ENCODE measurements at regions not wholly inside any gene's neighbourhood (a gene's known extent, or its start where the extent isn't known, plus 50 kb on each side); places are given as distances from the start of the nearest gene placed in this dataset.

- DNase-seq (ENCODE audit: low read depth), result no peak
These were observed 101.5 kb upstream of the ADGRL2 start for GRCh38 chr1:81699234-81699633.

DNA sequence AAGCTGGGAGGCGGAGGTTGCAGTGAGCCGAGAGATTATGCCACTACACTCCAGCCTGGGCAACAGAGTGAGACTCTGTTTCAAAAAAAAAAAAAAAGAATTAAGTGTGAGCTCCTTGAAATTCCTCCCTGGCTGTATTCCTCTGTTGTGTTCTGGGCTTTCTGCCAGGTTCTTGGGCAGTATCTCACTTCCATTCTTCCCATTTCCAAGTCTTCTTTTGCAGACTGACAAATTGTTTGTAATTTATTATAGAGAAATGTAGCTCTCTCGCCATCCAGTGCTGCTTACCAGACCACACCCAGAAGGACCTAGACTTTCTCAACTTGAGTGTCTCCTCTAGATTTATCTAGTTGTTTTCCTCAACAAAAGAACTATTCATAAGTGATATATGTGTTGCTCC is 105.0 kb upstream of the ADGRL2 start:
- DNase-seq (ENCODE audit: low read depth), result no peak

GRCh38 chr1:81693316-81693715 is 107.4 kb upstream of the ADGRL2 start:
- no peak for DNase-seq (ENCODE audit: low read depth)

DNA sequence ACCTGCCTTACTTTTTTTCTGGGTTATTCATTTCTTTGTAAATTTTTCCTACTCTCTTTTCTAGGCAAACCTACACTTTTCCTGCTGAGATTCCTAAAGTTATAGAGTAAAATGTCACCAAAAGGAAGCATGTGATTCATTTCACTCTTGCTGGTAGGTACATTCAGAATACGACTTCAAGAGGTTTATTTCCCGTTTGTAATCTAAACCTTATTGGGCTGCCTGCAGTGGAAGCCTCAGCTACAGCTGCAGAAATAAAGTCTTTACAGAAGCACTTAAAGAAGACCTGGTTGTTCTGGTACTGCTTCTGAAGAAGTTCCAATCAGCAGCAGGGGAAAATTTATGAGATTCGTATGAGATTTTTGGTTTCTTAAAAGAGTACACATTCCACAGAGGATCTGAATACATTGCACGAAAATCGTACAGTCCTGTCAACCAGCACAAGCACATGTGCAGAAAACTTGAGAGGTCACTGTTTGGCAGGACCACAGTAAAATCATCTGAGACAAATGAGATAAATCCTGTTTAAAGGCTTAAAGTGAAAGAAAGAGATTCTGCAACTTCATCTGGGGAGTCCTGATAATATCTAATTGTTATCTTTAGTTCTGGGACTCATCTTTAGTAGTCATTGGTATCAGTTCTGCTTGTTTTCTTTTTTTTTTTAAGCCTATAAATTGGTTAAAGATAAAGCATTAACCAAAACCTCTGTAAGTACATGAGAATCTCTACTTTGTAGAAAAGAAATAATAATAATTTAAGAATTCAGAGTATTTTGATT is 109.9 kb upstream of the ADGRL2 start:
- no peak for DNase-seq (ENCODE audit: low read depth)

- no peak for DNase-seq (ENCODE audit: low read depth)
These were observed 111.2 kb upstream of the ADGRL2 start for GRCh38 chr1:81689531-81689941.

DNA sequence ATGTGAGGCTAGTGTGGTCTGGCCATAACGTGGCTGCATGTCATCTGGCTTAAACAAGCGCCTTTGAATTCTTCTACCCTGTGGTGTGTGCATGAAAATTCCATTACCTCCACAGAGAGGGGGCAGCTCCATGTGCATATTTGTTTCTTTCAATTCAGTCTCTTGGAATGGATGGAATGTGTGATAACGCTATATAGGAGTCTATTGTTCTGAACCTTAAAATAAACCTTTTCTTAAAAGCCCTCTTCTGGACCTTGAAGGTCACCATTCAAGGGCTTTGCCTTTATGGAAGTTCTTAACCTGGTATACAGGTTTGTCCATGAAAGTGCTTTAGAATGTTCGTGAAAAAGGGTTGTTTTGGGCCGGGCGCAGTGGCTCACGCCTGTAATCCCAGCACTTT is 118.2 kb upstream of the ADGRL2 start:
- DNase-seq (ENCODE audit: low read depth), result no peak

DNA sequence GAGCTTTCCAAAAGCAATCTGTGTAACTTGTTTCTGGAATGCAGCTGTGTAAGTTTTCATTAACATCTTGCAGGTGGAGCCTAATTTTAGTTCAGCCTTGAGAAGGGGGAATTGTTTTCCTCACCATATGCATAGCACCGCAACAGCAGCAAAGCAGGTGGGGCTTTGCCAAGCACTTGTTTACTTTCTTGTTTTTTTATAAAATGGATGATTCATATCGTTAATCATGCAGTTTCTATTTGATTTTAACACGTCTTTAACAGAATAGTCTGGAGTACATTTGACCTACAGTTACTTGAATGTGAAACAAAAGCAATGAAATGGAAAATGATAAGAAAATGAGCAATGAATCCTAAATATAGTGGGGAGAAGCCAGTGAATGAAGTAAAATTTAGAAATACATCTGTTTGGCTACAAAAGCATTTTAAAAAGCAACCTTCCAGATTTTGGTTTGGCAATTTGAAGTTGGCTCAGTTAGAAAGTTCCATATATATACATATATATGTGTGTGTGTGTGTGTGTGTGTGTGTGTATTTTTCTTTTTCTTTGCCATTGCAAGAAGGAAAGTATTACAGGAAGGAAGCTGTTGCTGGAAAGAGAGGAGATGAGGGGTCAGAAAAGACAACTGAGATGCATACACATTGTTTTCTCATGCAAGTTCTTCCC is 119.0 kb upstream of the ADGRL2 start:
- DNase-seq (ENCODE audit: low read depth), result no peak

DNA sequence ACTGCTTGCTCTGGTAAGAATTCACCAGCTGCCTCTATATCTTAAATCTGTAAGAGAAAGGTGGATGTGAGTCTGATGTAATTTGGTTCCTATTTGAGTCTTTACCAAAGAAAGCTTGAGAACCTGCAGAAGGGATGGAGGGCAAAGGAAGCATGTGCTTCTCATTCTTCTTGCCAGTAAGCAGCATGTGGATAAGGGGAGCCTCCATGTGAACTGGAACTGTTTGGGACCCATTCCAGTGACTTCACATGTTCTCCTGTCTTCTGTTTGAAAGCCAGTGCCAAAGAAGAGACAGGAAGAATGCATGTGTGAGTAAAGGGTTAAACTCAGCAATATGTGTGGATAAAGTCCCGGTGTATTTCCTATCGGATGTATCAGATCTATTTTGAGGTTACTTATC is 119.6 kb upstream of the ADGRL2 start:
- no peak for DNase-seq (ENCODE audit: low read depth)

DNA sequence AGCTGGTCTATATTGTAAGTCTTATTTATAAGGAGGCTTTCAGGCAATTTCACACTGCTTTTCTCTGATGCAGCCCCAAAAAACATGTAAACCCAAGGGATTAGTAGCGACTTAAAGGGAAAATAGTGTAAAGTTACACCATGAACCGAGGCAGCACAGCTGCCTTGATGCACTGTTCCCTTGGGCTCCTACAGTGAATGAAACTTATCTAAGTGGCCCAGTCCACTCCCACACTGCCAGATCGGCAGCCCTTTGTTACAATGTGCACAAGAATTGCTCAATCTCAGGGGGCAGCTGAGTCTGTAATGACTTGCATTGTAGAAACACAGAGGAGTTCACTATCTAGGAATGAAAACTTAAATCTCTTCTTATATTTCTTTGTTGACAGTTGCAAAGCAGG is 120.8 kb upstream of the ADGRL2 start:
- DNase-seq (ENCODE audit: low read depth), result no peak

GRCh38 chr1:81678779-81679178 is 122.0 kb upstream of the ADGRL2 start:
- no peak for DNase-seq (ENCODE audit: low read depth)

GRCh38 chr1:81672766-81673165 is 128.0 kb upstream of the ADGRL2 start:
- DNase-seq (ENCODE audit: low read depth), result no peak

GRCh38 chr1:81671038-81671437 is 129.7 kb upstream of the ADGRL2 start:
- DNase-seq (ENCODE audit: low read depth), result no peak

DNA sequence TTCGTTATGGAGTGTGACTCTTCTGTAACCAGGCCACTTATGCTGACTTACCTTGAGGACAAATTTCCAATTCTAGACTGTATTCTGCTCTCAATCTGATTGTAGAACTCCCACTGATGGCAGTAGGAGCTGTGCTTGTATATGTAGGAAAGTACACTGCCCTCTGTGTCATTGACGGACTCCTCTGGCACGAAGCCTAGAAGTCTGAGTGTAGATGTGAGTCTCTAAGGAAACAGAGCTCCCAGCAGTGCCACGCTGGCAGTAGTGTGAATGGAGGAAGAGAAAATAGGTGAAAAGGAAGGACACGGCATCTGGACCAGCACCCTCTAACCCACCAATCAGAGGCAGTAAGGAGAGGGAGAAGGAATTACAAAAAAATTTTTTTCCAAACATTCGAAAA is 130.4 kb upstream of the ADGRL2 start:
- DNase-seq (ENCODE audit: low read depth), result no peak

GRCh38 chr1:81666586-81666985 is 134.1 kb upstream of the ADGRL2 start:
- DNase-seq (ENCODE audit: low read depth), result no peak

GRCh38 chr1:81664341-81664740 is 136.4 kb upstream of the ADGRL2 start:
- no peak for DNase-seq (ENCODE audit: low read depth)

DNA sequence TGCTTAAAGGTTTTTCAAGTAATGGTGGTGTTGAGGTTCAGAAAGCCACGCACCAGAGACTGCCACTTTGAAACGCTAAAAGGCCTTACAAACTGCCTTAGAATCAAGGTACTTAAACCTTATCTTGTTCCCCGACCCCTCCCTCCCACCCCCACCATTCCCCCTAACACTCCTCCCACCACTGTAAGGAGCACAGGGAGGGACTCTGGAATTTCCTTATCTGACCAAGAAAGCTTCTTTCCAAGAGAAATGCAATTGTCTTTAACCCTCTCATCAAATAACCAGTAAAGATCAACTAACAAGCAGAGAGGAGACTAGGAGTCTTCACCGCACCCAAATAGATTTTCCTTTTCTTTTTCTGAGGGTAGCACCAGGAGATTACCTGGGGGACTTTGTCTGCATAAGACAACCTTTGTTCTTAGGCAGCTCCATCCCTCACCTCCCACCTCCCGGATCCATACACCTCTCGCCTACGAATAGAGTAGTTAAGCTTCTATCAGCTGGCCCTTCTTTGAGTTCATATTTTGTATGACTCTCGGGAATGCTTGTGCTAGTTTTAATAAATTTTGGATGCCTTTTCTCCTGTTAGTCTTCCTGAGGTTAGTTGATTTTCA is 137.7 kb upstream of the ADGRL2 start:
- DNase-seq (ENCODE audit: low read depth), result no peak

- no peak for DNase-seq (ENCODE audit: low read depth)
These were observed 140.4 kb upstream of the ADGRL2 start for GRCh38 chr1:81660286-81660685.

DNA sequence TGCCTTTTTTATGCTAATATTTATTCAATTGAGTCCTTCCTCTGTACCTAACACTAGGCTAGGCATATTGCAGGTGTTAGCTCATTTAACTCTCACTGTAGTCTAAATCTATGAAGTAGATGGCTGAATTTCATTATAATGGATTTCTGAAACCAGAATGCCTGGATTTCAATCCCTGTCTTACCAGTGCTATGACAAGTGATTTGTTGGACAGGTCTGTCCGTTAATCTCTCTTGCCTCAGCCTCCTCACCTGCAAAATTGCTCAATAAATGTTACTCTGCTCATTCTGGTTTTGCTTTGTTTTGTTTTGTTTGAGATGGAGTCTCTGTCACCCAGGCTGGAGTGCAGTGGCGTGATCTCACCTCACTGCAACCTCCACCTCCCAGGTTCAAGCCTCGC is 146.1 kb upstream of the ADGRL2 start:
- DNase-seq (ENCODE audit: low read depth), result no peak

GRCh38 chr1:81654147-81654546 is 146.6 kb upstream of the ADGRL2 start:
- no peak for DNase-seq (ENCODE audit: low read depth)

GRCh38 chr1:81650776-81651175 is 150.0 kb upstream of the ADGRL2 start:
- DNase-seq (ENCODE audit: low read depth), result no peak

DNA sequence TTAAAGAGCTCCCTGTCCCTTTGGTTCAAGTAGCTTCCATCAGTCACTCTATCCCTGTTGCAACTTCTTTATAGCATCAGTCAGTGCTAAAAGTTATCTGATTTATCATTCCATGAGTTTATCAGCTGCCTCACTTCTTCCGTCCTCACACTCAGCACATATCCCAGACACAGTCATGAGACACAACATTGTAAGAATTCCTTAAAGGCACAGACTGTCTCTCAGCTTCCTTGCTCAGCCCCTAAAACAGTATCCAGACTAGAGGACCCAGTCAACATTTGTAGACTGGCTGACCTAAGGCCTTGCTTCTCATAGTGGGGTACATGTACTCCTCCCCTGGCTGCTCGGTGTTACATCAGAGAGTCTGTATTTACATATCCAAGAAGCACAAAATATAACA is 164.9 kb upstream of the ADGRL2 start:
- no peak for DNase-seq (ENCODE audit: low read depth)

DNA sequence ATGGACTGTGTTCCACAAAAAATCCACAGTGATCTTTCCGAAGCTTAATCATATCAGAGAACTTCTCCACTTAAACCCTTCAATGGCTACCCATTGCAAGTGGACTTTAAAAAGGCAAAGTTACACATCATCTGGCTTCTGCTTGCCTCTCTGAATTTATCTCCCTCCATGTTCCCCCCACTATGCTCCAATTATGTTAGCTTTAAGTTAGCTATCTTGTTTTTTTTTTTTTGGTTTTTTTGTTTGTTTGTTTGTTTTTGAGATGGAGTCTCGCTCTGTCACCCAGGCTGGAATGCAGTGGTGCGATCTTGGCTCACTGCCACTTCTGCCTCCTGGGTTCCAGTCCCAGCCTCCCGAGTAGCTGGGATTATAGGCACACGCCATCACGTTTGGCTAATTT is 166.4 kb upstream of the ADGRL2 start:
- no peak for DNase-seq (ENCODE audit: low read depth)

GRCh38 chr1:81619156-81619555 is 181.6 kb upstream of the ADGRL2 start:
- no peak for DNase-seq (ENCODE audit: low read depth)

All from activated T-cell treated with anti-CD3 and anti-CD28 coated beads for 48 hours (primary cell).